ENCODE measurements at regions not wholly inside any gene's neighbourhood (a gene's known extent, or its start where the extent isn't known, plus 50 kb on each side); places are given as distances from the start of the nearest gene placed in this dataset.

DNA sequence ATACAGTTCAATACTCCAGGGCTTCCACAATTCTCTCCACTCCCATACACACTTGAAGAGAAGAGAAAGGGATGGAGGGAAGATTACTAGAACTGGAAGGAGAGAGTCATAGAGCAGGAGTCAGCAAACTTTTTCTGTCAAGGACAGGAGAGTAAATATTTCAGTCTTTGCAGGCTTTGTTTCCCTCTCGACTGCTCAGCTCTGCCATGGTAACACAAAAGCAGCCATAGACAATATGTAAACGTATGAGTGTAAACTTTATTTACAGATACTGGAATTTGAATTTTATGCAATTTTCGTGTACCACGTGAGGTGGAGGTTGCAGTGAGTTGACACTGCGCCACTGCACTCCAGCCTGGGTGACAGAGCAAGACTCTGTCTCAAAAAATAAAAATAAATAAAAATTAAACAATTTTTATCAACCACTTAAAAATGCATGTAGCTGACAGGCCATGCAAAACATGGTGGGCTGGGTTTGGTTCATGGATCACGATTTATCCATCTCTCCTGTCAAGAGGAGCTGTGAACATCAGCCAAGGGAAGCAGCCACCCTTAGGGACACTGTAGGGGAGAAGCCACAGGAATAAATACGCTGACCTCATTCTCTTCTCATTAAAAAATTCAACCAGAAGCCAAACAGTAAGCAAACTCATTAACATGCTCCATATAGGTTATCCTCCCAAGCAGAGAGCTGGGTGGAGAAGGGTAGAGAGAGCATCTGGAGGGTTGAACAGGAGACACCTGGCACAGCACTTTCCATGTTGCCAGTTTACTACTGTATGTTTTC lies 266.4 kb upstream of the FN1 start:
- Histone ChIP-seq H3K4me1 (ENCODE audit: control insufficient read depth, insufficient read depth, low read length, poor library complexity, severe bottlenecking) (peaks cover 17% of the 10 kb centered on the region), H3K9me3 (ENCODE audit: control insufficient read depth, low read length) (peaks cover 12% of the 10 kb centered on the region), H3K4me3 (ENCODE audit: extremely low read depth, insufficient read depth, low read length, poor library complexity, severe bottlenecking) (no peak overlapping the region), H3K36me3 (ENCODE audit: control insufficient read depth, insufficient read depth, low read length) (no peaks in the 10 kb centered on the region), H3K27ac (ENCODE audit: low read depth, low read length, severe bottlenecking) (no peak overlapping the region)
- 100% methylated on average over 2 of the region's 7 CpGs; no CpG with 5 or more reads in 1 of the 2 experiments for WGBS, 2 experiments (ENCODE audit: insufficient coverage in 2 of 2)

DNA sequence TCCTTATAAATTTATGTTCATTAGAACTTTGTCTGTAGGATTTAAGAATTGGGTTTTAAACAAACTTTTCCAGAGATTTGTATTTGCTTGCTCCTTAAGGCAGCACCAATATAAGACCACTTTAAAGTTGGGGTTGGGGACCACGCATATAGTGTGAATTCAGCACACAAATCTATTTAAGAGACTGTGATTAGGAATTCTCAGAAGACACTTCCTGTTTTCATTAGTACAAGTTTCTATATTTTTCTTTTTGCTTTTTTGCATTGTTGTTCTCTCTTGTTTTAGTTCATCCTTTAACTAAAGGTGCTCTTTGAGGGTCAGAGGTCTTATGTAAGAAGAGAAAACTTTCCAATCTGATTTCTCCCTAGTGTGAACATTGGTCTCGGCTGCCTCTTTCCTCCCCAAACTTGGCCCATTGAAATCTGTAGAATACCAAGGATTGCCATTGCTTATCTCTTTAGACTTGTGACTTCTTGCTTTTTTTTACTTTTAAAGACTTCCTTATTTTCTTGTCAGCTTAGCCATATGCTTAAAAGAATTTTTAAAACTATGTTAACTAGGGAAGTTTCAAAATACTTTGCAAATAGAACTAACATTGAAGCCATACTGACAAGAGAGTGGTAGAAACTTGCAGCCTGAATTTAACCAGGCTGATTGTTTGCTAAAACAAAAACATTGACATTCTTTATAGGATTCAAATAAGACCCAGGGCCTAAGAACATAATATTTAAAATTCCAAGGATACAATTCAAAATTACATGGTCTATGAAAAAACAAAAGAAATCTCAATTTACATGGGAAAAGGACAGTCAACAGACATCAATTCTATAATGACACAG lies 264.1 kb upstream of the FN1 start:
- no peak overlapping the region for H3K4me3 ChIP-seq (ENCODE audit: extremely low read depth, insufficient read depth, low read length, poor library complexity, severe bottlenecking)
- peaks cover 26% of the 10 kb centered on the region for H3K4me1 ChIP-seq (ENCODE audit: control insufficient read depth, insufficient read depth, low read length, poor library complexity, severe bottlenecking)
- peak overlapping the region; percentile 30 for H3K27ac ChIP-seq (ENCODE audit: low read depth, low read length, severe bottlenecking)
- no peaks in the 10 kb centered on the region for H3K36me3 ChIP-seq (ENCODE audit: control insufficient read depth, insufficient read depth, low read length)
- peaks cover 12% of the 10 kb centered on the region for H3K9me3 ChIP-seq (ENCODE audit: control insufficient read depth, low read length)
- WGBS, 2 experiments (ENCODE audit: insufficient coverage in 2 of 2), result 100% methylated on average over 1 of the region's 2 CpGs; no CpG with 5 or more reads in 1 of the 2 experiments

DNA sequence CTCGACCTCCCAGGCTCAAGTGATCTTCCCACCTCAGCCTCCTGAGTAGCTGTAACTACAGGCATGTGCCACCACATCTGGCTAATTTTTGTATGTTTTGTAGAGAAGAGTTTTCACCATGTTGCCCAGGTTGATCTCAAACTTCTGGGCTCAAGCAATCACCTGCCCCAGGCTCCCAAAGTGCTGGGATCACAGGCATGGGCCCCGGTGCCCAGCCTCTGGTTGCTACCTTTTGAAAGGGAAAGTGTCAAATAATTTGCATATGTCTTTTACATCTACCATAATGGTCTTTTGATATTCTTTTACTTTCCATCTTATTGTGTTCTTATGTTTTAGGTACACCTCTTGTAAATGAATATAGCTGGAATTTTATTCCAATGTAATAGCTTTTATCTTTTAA lies 263.1 kb upstream of the FN1 start:
- 100% methylated on average over 1 of the region's 2 CpGs for WGBS, 2 experiments (ENCODE audit: insufficient coverage in 2 of 2)
- Histone ChIP-seq H3K4me1 (ENCODE audit: control insufficient read depth, insufficient read depth, low read length, poor library complexity, severe bottlenecking) (peaks cover 32% of the 10 kb centered on the region), H3K4me3 (ENCODE audit: extremely low read depth, insufficient read depth, low read length, poor library complexity, severe bottlenecking) (no peak overlapping the region), H3K9me3 (ENCODE audit: control insufficient read depth, low read length) (peaks cover 12% of the 10 kb centered on the region), H3K27ac (ENCODE audit: low read depth, low read length, severe bottlenecking) (no peak overlapping the region), H3K36me3 (ENCODE audit: control insufficient read depth, insufficient read depth, low read length) (no peaks in the 10 kb centered on the region)

DNA sequence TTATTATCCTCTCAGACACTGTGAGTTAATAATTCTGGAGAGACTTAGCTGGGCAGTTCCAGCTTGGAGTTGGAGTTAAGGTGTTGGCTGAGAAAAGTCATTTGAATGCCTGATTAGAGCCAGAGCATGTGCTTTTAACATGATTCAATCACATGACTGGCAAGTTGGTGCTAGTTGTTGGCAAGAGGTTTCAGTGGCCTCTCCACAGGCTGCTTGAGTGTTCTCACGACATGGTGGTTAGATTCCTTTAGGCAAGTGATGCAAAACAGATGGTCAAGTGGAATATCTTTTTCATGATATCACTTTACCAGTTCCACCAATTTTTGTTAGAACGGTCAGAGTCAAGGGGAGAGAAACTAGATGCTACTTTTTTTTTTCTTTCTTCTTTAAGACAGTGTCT lies 262.7 kb upstream of the FN1 start:
- Histone ChIP-seq H3K4me3 (ENCODE audit: extremely low read depth, insufficient read depth, low read length, poor library complexity, severe bottlenecking) (no peak overlapping the region), H3K27ac (ENCODE audit: low read depth, low read length, severe bottlenecking) (no peak overlapping the region), H3K4me1 (ENCODE audit: control insufficient read depth, insufficient read depth, low read length, poor library complexity, severe bottlenecking) (peaks cover 37% of the 10 kb centered on the region), H3K9me3 (ENCODE audit: control insufficient read depth, low read length) (peaks cover 12% of the 10 kb centered on the region), H3K36me3 (ENCODE audit: control insufficient read depth, insufficient read depth, low read length) (no peaks in the 10 kb centered on the region)
- 100% methylated on average over 1 of the region's 2 CpGs for WGBS, 2 experiments (ENCODE audit: insufficient coverage in 2 of 2)

DNA sequence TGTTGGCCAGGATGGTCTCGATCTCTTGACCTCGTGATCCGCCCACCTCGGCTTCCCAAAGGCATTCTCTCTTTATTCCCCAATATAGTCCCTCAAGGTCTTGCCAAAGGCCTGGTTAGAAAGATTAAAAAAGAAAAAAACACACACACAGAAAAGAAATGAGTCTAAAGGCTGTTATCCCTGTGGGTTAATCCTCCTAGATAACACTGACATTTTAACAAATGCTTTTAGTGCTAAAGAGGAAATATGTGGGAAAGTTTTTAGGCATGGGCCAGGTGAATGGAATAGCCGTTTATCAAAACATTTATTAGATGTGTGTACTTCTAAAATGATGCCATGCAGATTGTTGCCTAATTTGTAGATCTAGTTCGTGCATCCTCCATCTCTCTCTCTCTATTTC lies 261.6 kb upstream of the FN1 start:
- no peaks in the 10 kb centered on the region for H3K36me3 ChIP-seq (ENCODE audit: control insufficient read depth, insufficient read depth, low read length)
- no peak overlapping the region for H3K4me3 ChIP-seq (ENCODE audit: extremely low read depth, insufficient read depth, low read length, poor library complexity, severe bottlenecking)
- peaks cover 45% of the 10 kb centered on the region for H3K4me1 ChIP-seq (ENCODE audit: control insufficient read depth, insufficient read depth, low read length, poor library complexity, severe bottlenecking)
- H3K27ac ChIP-seq (ENCODE audit: low read depth, low read length, severe bottlenecking), result no peak overlapping the region
- H3K9me3 ChIP-seq (ENCODE audit: control insufficient read depth, low read length), result peaks cover 12% of the 10 kb centered on the region
- WGBS, 2 experiments (ENCODE audit: insufficient coverage in 2 of 2), result 67 to 83% methylated on average over 1 to 3 of the region's 6 CpGs

DNA sequence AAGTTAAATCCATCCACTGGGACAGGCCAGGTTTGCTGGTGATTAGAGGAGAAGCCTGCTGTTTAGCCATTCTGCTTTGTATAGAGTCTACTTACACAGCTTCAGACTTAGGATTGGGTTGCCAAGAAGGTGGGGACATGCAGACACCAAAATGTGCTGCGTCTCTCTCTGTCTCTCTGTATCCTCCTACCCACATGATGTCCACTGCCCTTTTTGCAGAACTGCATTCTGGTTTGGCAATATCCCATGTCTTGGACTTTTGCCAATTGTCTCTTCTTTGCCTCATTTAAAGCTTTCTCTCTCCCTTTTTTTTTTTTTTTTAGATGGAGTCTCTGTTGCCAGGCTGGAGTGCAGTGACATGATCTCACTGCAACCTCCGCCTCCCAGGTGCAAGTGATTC lies 261.1 kb upstream of the FN1 start:
- Histone ChIP-seq H3K36me3 (ENCODE audit: control insufficient read depth, insufficient read depth, low read length) (no peaks in the 10 kb centered on the region), H3K27ac (ENCODE audit: low read depth, low read length, severe bottlenecking) (no peak overlapping the region), H3K4me3 (ENCODE audit: extremely low read depth, insufficient read depth, low read length, poor library complexity, severe bottlenecking) (no peak overlapping the region), H3K9me3 (ENCODE audit: control insufficient read depth, low read length) (peaks cover 12% of the 10 kb centered on the region), H3K4me1 (ENCODE audit: control insufficient read depth, insufficient read depth, low read length, poor library complexity, severe bottlenecking) (peaks cover 49% of the 10 kb centered on the region)
- 100% methylated on average over 1 of the region's 2 CpGs for WGBS, 2 experiments (ENCODE audit: insufficient coverage in 2 of 2)

DNA sequence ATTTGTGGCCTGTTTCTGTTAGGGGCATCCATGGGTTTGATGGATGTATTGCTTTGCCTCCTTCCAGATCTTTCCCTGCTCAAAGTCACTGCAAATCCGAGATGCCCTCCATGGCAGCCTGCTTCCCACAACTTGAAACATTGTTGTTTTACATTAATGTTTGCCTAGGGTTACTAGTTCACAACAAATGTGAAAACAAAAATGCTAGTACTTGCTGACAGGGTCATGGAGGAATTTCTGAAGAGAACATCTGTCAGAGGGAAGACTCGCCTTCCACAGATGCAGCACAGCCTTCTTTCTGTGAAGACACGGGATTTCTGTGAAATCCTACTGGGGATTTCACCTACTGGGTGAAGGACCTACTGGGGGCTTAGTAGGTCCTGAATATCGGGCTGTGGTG lies 260.0 kb upstream of the FN1 start:
- 100% methylated on average over 1 to 2 of the region's 4 CpGs for WGBS, 2 experiments (ENCODE audit: insufficient coverage in 2 of 2)
- Histone ChIP-seq H3K27ac (ENCODE audit: low read depth, low read length, severe bottlenecking) (no peak overlapping the region), H3K4me3 (ENCODE audit: extremely low read depth, insufficient read depth, low read length, poor library complexity, severe bottlenecking) (no peak overlapping the region), H3K4me1 (ENCODE audit: control insufficient read depth, insufficient read depth, low read length, poor library complexity, severe bottlenecking) (peaks cover 53% of the 10 kb centered on the region), H3K36me3 (ENCODE audit: control insufficient read depth, insufficient read depth, low read length) (no peaks in the 10 kb centered on the region), H3K9me3 (ENCODE audit: control insufficient read depth, low read length) (peaks cover 12% of the 10 kb centered on the region)

DNA sequence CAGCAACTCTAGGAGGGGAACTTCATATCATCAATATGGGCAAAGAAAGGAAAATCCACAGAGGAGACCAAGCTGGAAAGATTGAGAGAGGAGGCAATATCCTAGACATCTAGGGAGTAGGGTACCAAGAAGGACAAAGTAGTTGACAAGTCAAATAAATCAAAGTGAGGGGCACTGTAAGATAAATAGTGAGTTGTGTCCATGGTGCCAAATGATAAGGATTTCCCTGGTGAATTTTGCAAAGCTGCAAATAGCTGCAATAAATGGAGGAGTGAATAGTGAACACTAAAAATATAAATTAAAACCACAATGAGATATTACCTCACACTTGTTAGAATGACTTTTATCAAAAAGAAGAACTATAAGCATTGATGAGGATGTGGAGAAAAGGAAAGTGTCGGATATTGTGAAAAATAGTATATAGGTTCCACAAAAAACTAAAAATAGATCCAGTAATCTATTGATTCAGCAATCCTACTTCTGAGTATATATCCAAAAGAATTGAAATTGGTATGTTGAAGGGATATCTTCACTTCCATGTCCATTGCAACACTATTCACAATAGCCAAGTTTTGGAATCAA lies 258.2 kb upstream of the FN1 start:
- Histone ChIP-seq H3K9me3 (ENCODE audit: control insufficient read depth, low read length) (peaks cover 11% of the 10 kb centered on the region), H3K4me3 (ENCODE audit: extremely low read depth, insufficient read depth, low read length, poor library complexity, severe bottlenecking) (no peak overlapping the region), H3K27ac (ENCODE audit: low read depth, low read length, severe bottlenecking) (peak overlapping the region; percentile 81), H3K36me3 (ENCODE audit: control insufficient read depth, insufficient read depth, low read length) (no peaks in the 10 kb centered on the region), H3K4me1 (ENCODE audit: control insufficient read depth, insufficient read depth, low read length, poor library complexity, severe bottlenecking) (peaks cover 40% of the 10 kb centered on the region)
- no CpG with 5 or more reads among the region's 1 CpG for WGBS, 2 experiments (ENCODE audit: insufficient coverage in 2 of 2)

DNA sequence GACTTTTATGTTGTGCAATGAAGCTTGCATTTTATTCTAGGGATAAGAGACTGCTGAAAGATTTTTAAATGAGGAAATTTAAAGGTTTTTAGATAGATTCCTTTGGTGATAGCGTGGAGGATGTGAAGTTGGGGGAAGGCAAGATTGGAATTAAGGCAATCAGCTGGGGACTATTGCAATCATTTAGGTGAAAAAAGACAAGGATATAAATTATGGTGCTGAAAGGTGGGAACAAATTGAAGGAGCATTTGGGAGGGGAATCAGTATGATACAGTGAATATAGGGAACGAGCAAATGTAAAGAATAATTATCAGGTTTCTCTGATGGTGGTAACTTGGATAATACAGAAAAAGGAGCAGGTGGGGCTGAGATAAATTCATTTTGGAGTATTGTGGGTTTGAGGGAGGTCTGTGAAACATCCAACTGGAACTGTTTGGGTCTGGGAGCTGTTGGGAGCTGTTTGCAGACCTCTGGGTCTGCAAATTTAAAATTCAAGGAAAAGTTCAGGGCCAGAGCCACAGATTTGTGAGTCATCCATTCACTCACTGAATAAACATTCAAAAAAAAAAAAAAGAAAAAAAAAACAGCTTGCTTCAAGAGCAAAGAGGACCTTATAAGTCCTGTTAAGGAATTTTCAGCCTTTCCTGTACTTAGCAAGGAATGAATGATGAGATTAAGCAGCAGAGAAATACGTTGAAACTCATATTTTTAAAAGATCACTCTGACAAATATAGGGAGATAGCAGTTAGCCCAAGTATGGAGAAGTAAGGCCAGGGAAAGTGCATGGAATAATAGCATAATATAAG lies 257.5 kb upstream of the FN1 start:
- H3K36me3 ChIP-seq (ENCODE audit: control insufficient read depth, insufficient read depth, low read length), result no peaks in the 10 kb centered on the region
- H3K27ac ChIP-seq (ENCODE audit: low read depth, low read length, severe bottlenecking), result peak overlapping the region; percentile 81
- peaks cover 40% of the 10 kb centered on the region for H3K4me1 ChIP-seq (ENCODE audit: control insufficient read depth, insufficient read depth, low read length, poor library complexity, severe bottlenecking)
- H3K9me3 ChIP-seq (ENCODE audit: control insufficient read depth, low read length), result peaks cover 6% of the 10 kb centered on the region
- no peak overlapping the region for H3K4me3 ChIP-seq (ENCODE audit: extremely low read depth, insufficient read depth, low read length, poor library complexity, severe bottlenecking)
- 87 to 93% methylated on average over 2 of the region's 3 CpGs for WGBS, 2 experiments (ENCODE audit: insufficient coverage in 2 of 2)

DNA sequence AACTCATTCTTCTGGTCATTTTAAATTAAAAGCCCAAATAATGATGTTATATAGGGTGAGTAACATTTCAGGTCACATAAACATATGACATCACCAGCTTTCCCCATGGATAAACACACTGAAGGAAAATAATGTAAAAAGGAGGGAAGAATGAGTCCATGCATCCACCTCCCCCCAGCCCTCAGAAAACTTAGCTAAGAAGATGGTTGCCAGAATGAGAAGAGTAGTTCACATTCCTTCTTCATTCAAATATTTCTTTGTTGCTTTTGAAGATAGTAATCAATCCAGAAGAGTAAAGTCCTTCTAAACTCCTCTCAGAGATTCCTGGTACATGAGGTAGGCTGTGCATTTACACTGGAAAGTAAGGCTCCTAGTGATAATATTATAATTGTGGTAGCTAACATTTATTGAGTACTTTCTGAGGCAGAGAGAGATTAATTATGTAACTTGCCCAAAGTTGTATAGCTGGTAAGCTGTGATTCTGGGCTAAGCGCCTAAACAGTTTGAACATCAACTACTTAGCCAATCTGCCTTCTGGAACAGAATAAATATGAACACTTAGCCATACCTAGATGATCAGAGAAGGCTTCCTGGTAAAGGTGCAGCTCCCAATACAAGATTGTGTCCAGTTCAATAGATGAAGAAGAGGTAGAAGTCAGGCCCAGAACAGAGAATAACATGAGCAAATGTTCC lies 256.7 kb upstream of the FN1 start:
- Histone ChIP-seq H3K36me3 (ENCODE audit: control insufficient read depth, insufficient read depth, low read length) (no peaks in the 10 kb centered on the region), H3K4me3 (ENCODE audit: extremely low read depth, insufficient read depth, low read length, poor library complexity, severe bottlenecking) (no peak overlapping the region), H3K9me3 (ENCODE audit: control insufficient read depth, low read length) (peaks cover under 1% of the 10 kb centered on the region), H3K27ac (ENCODE audit: low read depth, low read length, severe bottlenecking) (peak overlapping the region; percentile 81), H3K4me1 (ENCODE audit: control insufficient read depth, insufficient read depth, low read length, poor library complexity, severe bottlenecking) (peaks cover 40% of the 10 kb centered on the region)
- WGBS, 2 experiments (ENCODE audit: insufficient coverage in 2 of 2), result 83% methylated on average over 1 of the region's 1 CpG; no CpG with 5 or more reads in 1 of the 2 experiments
